GM20431 (cell line): ENCODE measurements at regions not wholly inside any gene's neighbourhood (a gene's known extent, or its start where the extent isn't known, plus 50 kb on each side); places are given as distances from the start of the nearest gene placed in this dataset.
"Not testable (repeated sequence)": the region's sequence is repeated elsewhere in the genome, so short reads cannot be mapped to it uniquely, and the experiment has no call there.

ENCODE experiments used
- in situ Hi-C: fragments of 300-500 bp; cut with MseI, MboI; formaldehyde crosslinking; loops from one replicate; pipeline ENCODE4 v1.15.0; 2020; ENCODE audit warnings: low sequenced_read_pairs; ENCODE audit not compliant: unreplicated experiment

DNA sequence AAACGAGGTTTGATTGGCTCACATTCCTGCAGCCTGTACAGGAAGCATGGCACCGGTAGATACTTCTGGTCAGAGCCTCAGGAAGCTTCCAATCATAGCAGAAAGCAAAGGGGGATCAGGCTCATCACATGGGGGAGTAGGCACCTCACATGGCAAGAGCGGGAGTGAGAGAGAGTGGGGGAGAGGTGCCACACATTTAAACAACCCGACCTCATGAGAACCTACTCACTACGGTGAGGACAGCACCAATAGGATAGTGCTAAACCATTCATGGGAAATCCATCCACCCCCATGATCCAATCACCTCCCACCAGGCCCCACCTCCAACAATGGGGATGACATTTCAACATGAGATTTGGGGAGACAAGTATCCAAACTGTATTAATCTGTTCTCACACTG lies 105.8 kb downstream of the SOCS6 start:
- in situ Hi-C loops: no loop called here

DNA sequence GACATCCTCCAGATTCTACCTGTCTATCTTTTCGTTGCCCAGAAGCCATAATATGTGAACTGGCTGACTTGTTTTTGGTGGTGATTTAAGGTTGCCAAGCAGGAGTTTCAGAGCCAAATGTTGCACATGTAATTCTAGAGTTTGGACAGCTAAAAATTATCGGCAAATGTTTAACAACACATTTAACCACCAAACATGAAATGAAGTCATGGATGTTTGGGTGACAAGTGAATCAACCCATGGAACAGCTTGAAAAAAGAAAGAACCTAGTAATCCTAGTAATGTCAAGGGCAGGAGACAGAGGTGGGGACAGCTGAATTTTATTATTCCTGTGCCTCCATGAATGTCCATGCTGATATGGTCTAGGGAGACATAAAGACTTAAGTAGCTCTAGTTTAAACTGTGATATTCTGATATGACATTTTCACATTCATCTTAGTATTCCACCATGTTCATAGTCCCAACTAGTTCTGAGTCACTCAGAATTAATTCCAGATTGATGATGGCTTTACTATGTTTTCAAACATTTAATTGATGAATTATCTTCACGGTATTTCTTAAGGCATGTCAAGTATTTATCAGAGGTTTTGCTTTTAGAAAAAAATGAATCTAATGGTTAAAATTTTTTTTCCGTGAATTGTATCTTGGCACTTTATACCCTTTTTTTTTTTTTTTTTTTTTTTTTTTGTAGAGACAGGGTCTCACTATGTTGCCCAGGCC lies 101.7 kb downstream of the SOCS6 start:
- in situ Hi-C loops: no loop called here

DNA sequence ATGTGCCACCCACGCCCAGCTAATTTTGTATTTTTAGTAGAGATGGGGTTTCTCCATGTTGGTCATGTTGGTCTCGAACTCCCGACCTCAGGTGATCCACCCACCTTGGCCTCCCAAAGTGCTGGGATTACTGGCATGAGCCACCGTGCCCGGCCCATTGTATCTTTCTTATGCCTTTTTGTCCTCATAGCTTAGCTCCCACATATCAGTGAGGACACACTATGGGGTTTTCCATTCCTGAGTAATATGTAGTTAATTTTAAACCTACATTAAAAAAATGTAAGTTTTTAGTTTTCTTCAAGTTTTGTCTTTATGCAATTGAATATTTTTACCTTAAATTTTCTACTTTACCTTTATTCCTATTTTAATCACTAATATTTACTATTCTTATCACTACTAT lies 100.2 kb downstream of the SOCS6 start:
- in situ Hi-C loops: not testable (repeated sequence)

- in situ Hi-C loops: no loop called here
Observed at GRCh38 chr18:70387027-70387426, 98.2 kb downstream of the SOCS6 start.

DNA sequence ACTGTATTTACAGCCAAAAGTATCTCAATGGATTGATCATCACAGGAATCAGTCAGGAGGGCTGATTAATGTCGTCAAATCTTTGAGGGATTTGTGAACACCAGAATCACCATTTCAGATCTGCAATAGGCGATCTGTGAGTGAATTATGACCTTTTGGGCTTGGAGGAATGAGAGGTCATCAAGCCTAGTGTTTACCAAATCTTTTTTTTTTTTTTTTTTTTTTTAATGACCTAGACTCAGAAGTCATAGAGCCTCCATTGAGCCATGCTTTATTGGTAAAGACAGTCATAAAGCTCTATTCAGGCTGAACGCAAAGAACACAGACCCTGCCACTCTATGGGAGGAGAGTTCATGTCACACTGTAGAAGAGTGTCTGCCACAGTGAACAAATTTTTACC lies 97.7 kb downstream of the SOCS6 start:
- in situ Hi-C loops: no loop called here

- in situ Hi-C loops: no loop called here
Observed at GRCh38 chr18:70385474-70385873, 96.6 kb downstream of the SOCS6 start.

DNA sequence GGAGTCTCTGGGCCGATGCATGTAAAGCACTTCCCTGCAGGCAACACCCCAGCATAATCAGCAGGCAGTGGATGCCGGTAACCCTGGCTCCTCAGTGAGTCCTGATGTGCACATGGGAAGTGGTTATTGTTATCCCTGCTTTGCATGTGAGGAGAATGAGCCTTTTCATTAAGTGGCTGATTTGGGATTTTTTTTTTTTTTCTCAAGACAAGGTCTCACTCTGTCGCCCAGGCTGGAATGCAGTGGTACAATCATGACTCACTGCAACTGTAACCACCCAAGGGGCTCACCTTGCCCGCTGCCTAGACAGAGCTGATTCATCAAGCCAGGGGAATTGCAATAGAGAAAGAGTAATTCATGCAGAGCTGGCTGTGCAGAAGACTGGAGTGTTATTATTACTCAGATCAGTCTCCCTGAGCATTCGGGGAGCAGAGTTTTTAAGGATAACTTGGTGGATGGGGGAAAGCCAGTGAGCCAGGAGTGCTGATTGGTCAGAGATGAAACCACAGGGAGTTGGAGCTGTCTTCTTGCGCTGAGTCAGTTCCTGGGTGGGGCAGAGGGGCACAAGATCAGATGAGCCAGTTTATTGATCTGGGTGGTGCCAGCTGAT lies 95.4 kb downstream of the SOCS6 start:
- in situ Hi-C loops: no loop called here

- in situ Hi-C loops: no loop called here
Observed at GRCh38 chr18:70382992-70383717, 94.3 kb downstream of the SOCS6 start.

DNA sequence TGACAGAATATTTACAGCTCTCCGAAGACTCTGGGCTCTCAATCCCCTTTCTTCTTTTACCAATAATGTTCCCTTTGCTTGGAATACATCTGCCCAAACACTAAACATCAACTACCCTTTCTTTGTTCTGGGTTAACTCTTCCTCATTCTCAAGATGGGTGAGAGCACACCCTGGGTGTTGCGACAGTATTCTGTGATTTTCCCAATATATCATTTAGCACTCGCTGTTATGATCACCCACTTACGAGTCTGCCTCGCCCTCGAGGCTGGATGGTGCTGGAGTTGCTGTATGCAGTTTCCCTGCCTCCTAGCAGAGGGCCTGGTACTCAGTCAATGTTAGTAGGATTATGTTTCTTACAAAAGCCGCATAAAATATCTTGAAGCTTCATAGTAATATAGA lies 93.2 kb downstream of the SOCS6 start:
- in situ Hi-C loops: no loop called here

- in situ Hi-C loops: no loop called here
Observed at GRCh38 chr18:70380915-70381896, 92.4 kb downstream of the SOCS6 start.
